Lower leg skin (tissue), 3 donors: ENCODE measurements at regions not wholly inside any gene's neighbourhood (a gene's known extent, or its start where the extent isn't known, plus 50 kb on each side); places are given as distances from the start of the nearest gene placed in this dataset.

Source experiments
- CTCF ChIP-seq, 3 donors: fragments of 450-650 bp; IDR thresholded peaks; one replicate each; pipeline ENCODE4 v1.5.1; 2016; ENCODE audit warnings: antibody characterized with exemption in 3 of 3, mild to moderate bottlenecking in 3 of 3, moderate library complexity in 2 of 3
- POLR2A ChIP-seq, 2 donors: fragments of 450-650 bp; IDR thresholded peaks; one replicate each; pipeline ENCODE4 v1.6.1; 2016 to 2017; ENCODE audit warnings: antibody characterized with exemption in 2 of 2, mild to moderate bottlenecking in 1 of 2, moderate library complexity in 1 of 2

- no peak for TF ChIP-seq CTCF (IDR thresholded peaks at IDR 0.05)
- TF ChIP-seq POLR2A (IDR thresholded peaks at IDR 0.05) = no peak
Measured at GRCh38 chr3:110504901-110505300, 566.7 kb upstream of the NECTIN3 start.
